ENCODE measurements at regions not wholly inside any gene's neighbourhood (a gene's known extent, or its start where the extent isn't known, plus 50 kb on each side); places are given as distances from the start of the nearest gene placed in this dataset.
"Not testable (repeated sequence)": the region's sequence is repeated elsewhere in the genome, so short reads cannot be mapped to it uniquely, and the experiment has no call there.

DNA sequence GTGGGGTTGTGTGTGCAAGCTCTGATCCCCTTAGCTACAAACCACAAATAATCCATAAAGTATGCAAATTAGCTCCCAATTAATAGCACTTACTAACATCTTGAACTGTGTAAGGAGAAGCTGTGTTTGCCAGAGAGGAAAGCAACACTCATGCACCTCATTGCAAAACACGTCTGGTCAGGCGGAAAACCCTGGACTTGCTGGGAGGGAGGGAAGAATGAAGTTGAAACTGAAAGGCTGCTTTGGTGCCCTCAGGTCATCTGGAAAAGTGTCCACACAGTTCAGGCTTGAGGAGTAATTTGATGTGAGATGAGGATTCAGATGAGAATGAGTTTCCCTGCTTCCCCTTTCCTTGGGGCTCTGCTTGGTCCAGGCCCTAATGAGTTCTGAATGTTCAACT, 185.5 kb upstream of the ANKRD28 start:
- Mint-ChIP-seq H3K36me3 (ENCODE audit: low read depth) (no peaks in the 10 kb centered on the region), H3K9me3 (peaks cover 10% of the 10 kb centered on the region), H3K4me3 (no peak overlapping the region), H3K27ac (no peak overlapping the region), H3K4me1 (no peaks in the 10 kb centered on the region), H3K27me3 (no peaks in the 10 kb centered on the region)
- no peak for DNase-seq
- ATAC-seq (ENCODE audit: low read depth), result no peak
- POLR2A ChIA-PET, result no interaction called here
- CTCF ChIA-PET, result no interaction called here
- TF ChIP-seq, protein P1, sequence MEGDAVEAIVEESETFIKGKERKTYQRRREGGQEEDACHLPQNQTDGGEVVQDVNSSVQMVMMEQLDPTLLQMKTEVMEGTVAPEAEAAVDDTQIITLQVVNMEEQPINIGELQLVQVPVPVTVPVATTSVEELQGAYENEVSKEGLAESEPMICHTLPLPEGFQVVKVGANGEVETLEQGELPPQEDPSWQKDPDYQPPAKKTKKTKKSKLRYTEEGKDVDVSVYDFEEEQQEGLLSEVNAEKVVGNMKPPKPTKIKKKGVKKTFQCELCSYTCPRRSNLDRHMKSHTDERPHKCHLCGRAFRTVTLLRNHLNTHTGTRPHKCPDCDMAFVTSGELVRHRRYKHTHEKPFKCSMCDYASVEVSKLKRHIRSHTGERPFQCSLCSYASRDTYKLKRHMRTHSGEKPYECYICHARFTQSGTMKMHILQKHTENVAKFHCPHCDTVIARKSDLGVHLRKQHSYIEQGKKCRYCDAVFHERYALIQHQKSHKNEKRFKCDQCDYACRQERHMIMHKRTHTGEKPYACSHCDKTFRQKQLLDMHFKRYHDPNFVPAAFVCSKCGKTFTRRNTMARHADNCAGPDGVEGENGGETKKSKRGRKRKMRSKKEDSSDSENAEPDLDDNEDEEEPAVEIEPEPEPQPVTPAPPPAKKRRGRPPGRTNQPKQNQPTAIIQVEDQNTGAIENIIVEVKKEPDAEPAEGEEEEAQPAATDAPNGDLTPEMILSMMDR (IDR thresholded peaks at IDR 0.05), result no peak
- intact Hi-C loops (cut with micrococcal nuclease), result no loop called here

DNA sequence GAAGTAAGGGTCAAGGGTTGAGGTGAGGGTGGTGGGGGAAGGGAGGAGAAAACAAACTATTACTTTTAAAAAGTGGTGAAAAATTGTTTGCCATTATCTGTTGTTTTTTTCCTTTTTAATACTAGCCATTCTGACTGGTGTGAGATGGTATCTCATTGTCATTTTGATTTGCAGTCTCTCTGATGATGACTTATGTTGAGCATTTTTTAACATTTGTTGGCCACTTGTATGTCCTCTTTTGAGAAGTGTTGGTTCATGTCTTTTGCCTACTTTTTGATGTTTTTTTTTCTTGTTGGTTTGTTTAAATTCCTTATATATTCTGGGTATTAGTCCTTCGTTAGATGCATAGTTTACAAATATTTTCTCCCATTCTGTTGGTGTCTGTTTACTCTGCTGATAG, 185.9 kb upstream of the ANKRD28 start:
- Mint-ChIP-seq H3K36me3 (ENCODE audit: low read depth) (no peaks in the 10 kb centered on the region), H3K27me3 (no peaks in the 10 kb centered on the region), H3K4me3 (no peak overlapping the region), H3K9me3 (peaks cover 13% of the 10 kb centered on the region), H3K4me1 (no peaks in the 10 kb centered on the region), H3K27ac (no peak overlapping the region)
- ChIA-PET CTCF (no interaction called here), POLR2A (no interaction called here)
- TF ChIP-seq, protein P1 (IDR thresholded peaks at IDR 0.05), result no peak
- DNase-seq (no peak), ATAC-seq (ENCODE audit: low read depth) (no peak)
- intact Hi-C loops (cut with micrococcal nuclease), result no loop called here

DNA sequence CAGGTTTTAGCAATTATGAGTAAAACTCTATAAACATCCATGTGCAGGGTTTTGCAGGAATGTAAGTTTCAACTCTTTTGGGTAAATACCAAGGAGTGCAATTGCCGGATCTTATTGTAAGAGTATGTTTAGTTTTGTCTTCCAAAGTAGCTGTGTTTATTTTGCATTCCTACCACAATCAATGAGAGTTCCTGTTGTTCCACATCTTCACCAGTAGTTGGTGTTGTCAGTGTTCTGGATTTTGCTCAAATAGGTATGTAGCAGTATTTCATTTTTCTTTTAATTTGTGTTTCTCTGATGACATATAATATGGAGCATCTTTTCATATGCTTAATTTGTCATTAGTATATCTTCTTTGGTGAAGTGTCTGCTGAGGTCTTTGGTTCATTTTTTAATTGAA, 185.1 kb upstream of the GALNT15 start:
- peaks cover 26% of the 10 kb centered on the region for H3K9me3 Mint-ChIP-seq
- H3K4me1 Mint-ChIP-seq, result no peaks in the 10 kb centered on the region
- DNase-seq (no peak), ATAC-seq (ENCODE audit: low read depth) (no peak)
- TF ChIP-seq, protein P1 (IDR thresholded peaks at IDR 0.05), result no peak
- POLR2A ChIA-PET, result no interaction called here
- no peaks in the 10 kb centered on the region for H3K27me3 Mint-ChIP-seq
- H3K4me3 Mint-ChIP-seq, result no peak overlapping the region
- no peaks in the 10 kb centered on the region for H3K36me3 Mint-ChIP-seq (ENCODE audit: low read depth)
- intact Hi-C loops (cut with micrococcal nuclease), result no loop called here
- CTCF ChIA-PET, result no interaction called here
- H3K27ac Mint-ChIP-seq, result no peak overlapping the region

DNA sequence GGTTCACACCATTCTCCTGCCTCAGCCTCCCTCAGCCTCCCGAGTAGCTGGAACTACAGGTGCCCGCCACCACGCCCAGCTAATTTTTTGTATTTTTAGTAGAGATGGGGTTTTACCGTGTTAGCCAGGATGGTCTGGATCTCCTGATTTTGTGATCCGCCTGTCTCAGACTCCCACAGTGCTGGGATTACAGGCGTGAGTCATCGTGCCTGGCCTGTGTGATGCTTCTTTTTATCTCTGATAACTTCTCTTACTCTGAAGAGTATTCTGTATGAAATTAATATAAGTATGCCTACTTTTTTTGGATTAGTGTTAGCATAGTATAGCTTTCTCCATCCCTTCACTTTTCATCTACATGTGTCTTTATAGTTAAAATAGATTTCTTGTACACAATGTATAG, 180.8 kb upstream of the GALNT15 start:
- DNase-seq; POLR2A ChIA-PET; intact Hi-C loops (cut with micrococcal nuclease); CTCF ChIA-PET; ATAC-seq (ENCODE audit: low read depth); H3K4me3 Mint-ChIP-seq; H3K4me1 Mint-ChIP-seq; H3K27me3 Mint-ChIP-seq; H3K36me3 Mint-ChIP-seq (ENCODE audit: low read depth); H3K27ac Mint-ChIP-seq: not testable (repeated sequence)
- H3K9me3 Mint-ChIP-seq, result peaks cover 16% of the 10 kb centered on the region

DNA sequence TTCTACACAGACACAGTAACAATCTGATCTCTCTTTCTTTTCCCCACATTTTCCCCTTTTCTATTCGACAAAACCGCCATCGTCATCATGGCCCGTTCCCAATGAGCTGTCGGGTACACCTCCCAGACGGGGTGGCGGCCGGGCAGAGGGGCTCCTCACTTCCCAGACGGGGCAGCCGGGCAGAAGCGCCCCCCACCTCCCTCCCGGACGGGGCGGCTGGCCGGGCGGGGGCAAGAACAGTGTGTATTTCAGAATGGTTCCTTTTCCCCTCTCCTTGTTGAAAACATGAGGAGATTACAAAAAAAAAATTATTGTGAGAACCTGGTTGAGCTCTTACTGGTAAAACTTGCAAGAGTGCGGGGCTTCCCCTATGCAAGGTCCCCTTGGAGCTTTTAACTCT, 178.0 kb upstream of the GALNT15 start:
- H3K27me3 Mint-ChIP-seq; DNase-seq; H3K36me3 Mint-ChIP-seq (ENCODE audit: low read depth); POLR2A ChIA-PET; intact Hi-C loops (cut with micrococcal nuclease); H3K4me1 Mint-ChIP-seq; H3K27ac Mint-ChIP-seq; H3K9me3 Mint-ChIP-seq; ATAC-seq (ENCODE audit: low read depth); H3K4me3 Mint-ChIP-seq: not testable (repeated sequence)
- CTCF ChIA-PET, result interaction anchor here (0.6 kb wide), 1 partner anchor 52 kb away, joined by 3 read pairs; no protein-coding TSS in a partner anchor

DNA sequence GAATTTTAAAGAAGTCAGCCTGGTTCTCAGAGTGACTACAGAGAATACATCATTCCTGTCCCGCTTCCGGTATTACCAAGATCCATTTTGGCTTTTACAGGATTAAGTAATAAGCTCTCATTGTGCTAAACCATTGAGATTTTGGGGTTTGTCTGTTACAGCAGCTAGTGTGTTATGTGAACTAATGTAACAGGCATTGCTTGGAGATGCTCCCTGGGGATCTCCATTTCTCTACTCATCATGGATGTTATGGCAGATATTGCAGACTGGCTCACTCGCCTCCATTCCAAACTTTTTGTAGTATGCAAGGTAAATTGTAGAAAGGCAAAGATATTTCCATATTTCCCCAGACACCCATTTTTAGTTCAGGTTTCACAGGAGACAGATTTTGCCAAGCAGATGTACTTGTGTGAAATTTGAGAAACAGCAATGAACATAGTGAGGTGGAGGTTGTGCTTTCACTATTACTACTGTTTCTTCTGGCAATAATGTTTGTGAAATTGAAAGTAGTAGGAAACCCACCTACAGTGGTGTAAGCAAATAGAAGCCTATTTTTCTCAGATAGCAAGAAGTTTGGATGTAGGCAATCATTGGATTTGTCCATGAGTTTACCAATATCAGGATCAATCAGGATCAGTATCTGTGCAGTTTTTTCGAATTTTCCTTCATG, 177.1 kb upstream of the GALNT15 start:
- Mint-ChIP-seq H3K9me3 (peaks cover 3% of the 10 kb centered on the region), H3K36me3 (ENCODE audit: low read depth) (no peaks in the 10 kb centered on the region), H3K27me3 (peaks cover 2% of the 10 kb centered on the region), H3K4me3 (no peak overlapping the region), H3K4me1 (no peaks in the 10 kb centered on the region), H3K27ac (no peak overlapping the region)
- DNase-seq (no peak), ATAC-seq (ENCODE audit: low read depth) (no peak)
- intact Hi-C loops (cut with micrococcal nuclease), result no loop called here
- ChIA-PET POLR2A (no interaction called here), CTCF (interaction anchor here (0.6 kb wide), 1 partner anchor 53 kb away, joined by 3 read pairs; no protein-coding TSS in a partner anchor)
- TF ChIP-seq, protein P1 (IDR thresholded peaks at IDR 0.05), result no peak

Measured in activated B cell treated with CpG ODN at 0.5 μM for 24 hours (primary cell).